HL-60 (cell line): ENCODE measurements at regions not wholly inside any gene's neighbourhood (a gene's known extent, or its start where the extent isn't known, plus 50 kb on each side); places are given as distances from the start of the nearest gene placed in this dataset.

ENCODE experiments used
- CTCF ChIP-seq: IDR thresholded peaks from one replicate; pipeline ENCODE4 v1.5.1; 2011; ENCODE audit warnings: low read length, control low read depth, inconsistent platforms; ENCODE audit not compliant: insufficient read depth
- GABPA ChIP-seq: IDR thresholded peaks from 2 replicates; pipeline ENCODE4 v1.6.1; 2012; ENCODE audit warnings: low read depth
- POLR2AphosphoS5 ChIP-seq: IDR thresholded peaks from 2 replicates; pipeline ENCODE4 v1.6.1; 2012; ENCODE audit warnings: low read depth
- SPI1 ChIP-seq: IDR thresholded peaks from 2 replicates; pipeline ENCODE4 v1.6.1; 2012; ENCODE audit warnings: low read depth, mild to moderate bottlenecking, borderline replicate concordance

DNA sequence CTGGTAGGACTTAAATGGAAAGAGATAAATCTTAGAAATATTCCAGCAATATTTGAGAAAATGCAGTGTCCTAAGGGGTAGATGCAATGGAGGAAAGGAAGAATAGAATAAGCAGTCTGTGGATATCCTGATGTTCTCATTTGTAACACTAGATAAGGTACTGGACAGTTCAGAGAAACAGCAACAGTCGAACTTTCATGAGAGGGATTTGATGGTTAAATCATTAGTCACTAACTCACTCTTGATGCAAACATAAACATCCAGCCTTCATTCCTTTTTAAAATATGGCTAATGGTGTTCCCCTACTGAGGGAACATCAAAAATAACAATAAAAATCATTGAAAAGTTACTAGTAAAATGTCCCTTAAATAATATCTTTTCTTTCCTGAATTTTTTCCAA lies 211.4 kb upstream of the SLC39A10 start:
- no peak for TF ChIP-seq CTCF
- TF ChIP-seq POLR2AphosphoS5, result no peak
- TF ChIP-seq GABPA, result no peak
- no peak for TF ChIP-seq SPI1
